Breast epithelium (tissue), 3 donors: ENCODE measurements at regions not wholly inside any gene's neighbourhood (a gene's known extent, or its start where the extent isn't known, plus 50 kb on each side); places are given as distances from the start of the nearest gene placed in this dataset.

Source experiments
- CTCF ChIP-seq, 3 donors: fragments of 450-650 bp; IDR thresholded peaks; one replicate each; pipeline ENCODE4 v1.5.1; 2016 to 2017; ENCODE audit warnings: antibody characterized with exemption in 3 of 3, mild to moderate bottlenecking in 3 of 3, moderate library complexity in 3 of 3
- POLR2A ChIP-seq: fragments of 450-650 bp; IDR thresholded peaks from one replicate; pipeline ENCODE4 v1.6.1; 2016; ENCODE audit warnings: antibody characterized with exemption, mild to moderate bottlenecking, moderate library complexity
- POLR2AphosphoS5 ChIP-seq, 3 donors: sonication (generic); formaldehyde crosslinking; IDR thresholded peaks; one replicate each; pipeline ENCODE4 v1.6.1; 2017; ENCODE audit warnings: antibody characterized with exemption in 3 of 3

GRCh38 chr14:71532344-71532743 lies 399.9 kb upstream of the RGS6 start:
- TF ChIP-seq POLR2AphosphoS5 (IDR thresholded peaks at IDR 0.05): no peak
- no peak for TF ChIP-seq CTCF (IDR thresholded peaks at IDR 0.05)
- TF ChIP-seq POLR2A: no peak
